ENCODE measurements at regions not wholly inside any gene's neighbourhood (a gene's known extent, or its start where the extent isn't known, plus 50 kb on each side); places are given as distances from the start of the nearest gene placed in this dataset.

GRCh38 chr6:82818727-82819126 is 246.9 kb downstream of the UBE3D start:
- DNase-seq (ENCODE audit: low spot score): no peak

GRCh38 chr6:82823361-82823760 is 242.3 kb downstream of the UBE3D start:
- no peak for DNase-seq (ENCODE audit: low spot score)

- DNase-seq (ENCODE audit: low spot score): no peak
Observed at GRCh38 chr6:82832811-82833210, 232.8 kb downstream of the UBE3D start.

- no peak for DNase-seq (ENCODE audit: low spot score)
Observed at GRCh38 chr6:82833481-82833880, 232.2 kb downstream of the UBE3D start.

DNA sequence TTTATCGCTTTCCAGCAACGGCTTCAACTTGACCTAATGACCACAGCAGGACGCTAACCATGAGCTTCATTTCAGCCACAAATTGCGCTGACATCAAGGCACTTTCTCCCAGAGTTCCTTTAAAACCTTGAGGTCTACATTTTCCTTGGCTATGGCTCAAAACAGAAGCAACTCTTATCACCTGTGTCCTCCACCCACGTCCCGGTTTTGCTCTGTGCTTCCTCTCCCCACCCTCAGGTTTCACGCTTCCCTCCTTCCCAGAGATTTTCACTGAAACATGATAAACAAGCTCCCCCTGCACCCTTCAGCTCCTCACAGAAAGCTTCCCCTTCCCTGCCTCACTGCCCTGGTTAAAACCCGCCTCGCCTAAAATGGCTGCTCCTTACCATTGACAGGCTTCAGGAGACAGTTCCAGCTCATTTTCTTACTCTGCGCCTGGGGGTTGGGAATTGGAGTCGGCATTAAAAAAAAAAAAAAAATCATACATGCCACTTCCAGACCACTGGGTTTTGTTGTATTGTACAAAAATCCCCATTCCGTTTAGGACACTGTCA is 229.5 kb downstream of the UBE3D start:
- no peak for DNase-seq (ENCODE audit: low spot score)

GRCh38 chr6:82840571-82840970 is 225.1 kb downstream of the UBE3D start:
- DNase-seq (ENCODE audit: low spot score): no peak

DNA sequence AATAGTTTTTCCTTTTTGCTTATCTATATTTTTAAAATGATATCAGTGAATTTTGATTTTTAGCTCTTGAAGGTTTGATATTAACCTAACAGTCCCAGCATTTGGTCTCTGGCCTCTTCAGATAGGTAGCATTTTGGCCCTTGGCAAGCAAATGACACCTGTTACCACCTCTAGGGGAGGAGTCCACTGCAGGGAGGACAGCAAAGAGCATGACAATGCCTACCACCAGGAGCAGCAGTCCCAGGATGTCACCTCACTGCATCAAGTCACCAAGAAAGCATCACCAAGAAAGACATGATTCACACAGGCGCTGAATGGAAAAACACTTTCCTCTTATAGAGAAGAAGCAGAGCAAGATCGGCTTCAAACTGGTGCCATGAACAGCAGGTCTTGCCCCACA is 224.3 kb downstream of the UBE3D start:
- DNase-seq (ENCODE audit: low spot score): no peak

Measured in Ammon's horn (tissue), 1 donor.